Fibroblast of villous mesenchyme (primary cell): ENCODE measurements at regions not wholly inside any gene's neighbourhood (a gene's known extent, or its start where the extent isn't known, plus 50 kb on each side); places are given as distances from the start of the nearest gene placed in this dataset.
"Not testable (repeated sequence)": the region's sequence is repeated elsewhere in the genome, so short reads cannot be mapped to it uniquely, and the experiment has no call there.

Source experiments
- DNase-seq: peaks from one replicate; pipeline ENCODE4 v3.0.0-alpha.2; 2010; ENCODE audit warnings: low read depth
- H3K4me3 ChIP-seq: 2 replicates; pipeline ENCODE4 v1.5.1; 2011; ENCODE audit warnings: low read depth, mild to moderate bottlenecking, low read length
- TF ChIP-seq, protein P1 (sequence below): IDR thresholded peaks from 2 replicates; pipeline ENCODE4 v1.5.1; 2012; ENCODE audit warnings: low read depth, mild to moderate bottlenecking, low read length; ENCODE audit not compliant: insufficient read depth

DNA sequence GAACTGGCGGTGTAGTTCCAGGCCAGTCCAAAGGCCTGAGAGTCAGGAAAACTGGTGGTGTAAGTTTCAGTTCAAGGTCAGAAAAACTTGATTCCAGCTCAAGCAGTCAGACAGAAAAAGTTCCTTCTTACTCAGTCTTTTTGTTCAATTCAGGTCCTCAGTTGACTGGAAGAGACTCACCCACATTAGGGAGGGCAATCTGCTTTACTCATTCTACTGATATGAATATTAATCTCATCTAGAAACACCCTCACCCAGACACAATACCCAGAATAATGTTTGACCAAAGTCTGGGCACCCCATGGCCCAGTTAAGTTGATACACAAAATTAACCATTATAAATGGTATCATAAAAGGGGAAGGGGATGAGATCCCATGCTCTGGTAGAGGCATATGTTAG is 50.1 kb upstream of the LTA4H start:
- no peak overlapping the region for H3K4me3 ChIP-seq
- TF ChIP-seq, protein P1, sequence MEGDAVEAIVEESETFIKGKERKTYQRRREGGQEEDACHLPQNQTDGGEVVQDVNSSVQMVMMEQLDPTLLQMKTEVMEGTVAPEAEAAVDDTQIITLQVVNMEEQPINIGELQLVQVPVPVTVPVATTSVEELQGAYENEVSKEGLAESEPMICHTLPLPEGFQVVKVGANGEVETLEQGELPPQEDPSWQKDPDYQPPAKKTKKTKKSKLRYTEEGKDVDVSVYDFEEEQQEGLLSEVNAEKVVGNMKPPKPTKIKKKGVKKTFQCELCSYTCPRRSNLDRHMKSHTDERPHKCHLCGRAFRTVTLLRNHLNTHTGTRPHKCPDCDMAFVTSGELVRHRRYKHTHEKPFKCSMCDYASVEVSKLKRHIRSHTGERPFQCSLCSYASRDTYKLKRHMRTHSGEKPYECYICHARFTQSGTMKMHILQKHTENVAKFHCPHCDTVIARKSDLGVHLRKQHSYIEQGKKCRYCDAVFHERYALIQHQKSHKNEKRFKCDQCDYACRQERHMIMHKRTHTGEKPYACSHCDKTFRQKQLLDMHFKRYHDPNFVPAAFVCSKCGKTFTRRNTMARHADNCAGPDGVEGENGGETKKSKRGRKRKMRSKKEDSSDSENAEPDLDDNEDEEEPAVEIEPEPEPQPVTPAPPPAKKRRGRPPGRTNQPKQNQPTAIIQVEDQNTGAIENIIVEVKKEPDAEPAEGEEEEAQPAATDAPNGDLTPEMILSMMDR, result no peak
- no peak for DNase-seq

DNA sequence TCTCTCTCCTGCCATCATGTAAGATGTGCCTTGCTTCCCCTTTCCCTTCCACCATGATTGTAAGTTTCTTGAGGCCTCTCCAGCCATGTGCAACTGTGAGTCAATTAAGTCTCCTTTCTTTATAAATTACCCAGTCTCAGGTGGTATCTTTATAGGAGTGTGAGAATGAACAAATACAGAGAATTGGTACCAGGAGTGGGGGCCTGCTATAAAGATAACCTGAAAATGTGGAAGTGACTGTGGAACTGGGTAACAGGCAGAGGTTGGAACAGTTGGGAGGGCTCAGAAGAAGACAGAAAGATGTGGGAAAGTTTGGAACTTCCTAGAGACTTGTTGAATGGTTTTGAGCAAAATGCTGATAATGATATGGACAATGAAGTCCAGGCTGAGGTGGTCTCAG is 50.8 kb upstream of the LTA4H start:
- H3K4me3 ChIP-seq, DNase-seq: not testable (repeated sequence)

DNA sequence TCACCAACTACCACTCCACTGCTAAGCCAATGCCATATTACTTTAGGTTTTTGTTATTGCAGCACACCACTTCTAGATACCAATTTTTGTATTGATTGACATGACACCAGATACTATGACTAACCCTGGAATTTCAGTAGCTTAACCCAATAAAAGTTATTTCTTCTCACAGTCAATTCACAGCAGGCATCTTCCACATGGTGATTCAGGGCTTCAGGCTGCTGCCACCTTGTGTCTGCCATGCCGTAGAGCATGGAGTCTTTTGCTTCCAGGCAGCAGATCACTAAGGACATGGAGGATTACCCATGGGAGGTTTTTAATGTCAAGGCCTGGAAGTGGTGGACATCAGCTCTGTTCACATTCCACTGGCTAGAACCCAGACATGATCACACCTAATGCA is 56.4 kb upstream of the LTA4H start:
- TF ChIP-seq, protein P1, result no peak
- H3K4me3 ChIP-seq, result no peak overlapping the region
- no peak for DNase-seq

DNA sequence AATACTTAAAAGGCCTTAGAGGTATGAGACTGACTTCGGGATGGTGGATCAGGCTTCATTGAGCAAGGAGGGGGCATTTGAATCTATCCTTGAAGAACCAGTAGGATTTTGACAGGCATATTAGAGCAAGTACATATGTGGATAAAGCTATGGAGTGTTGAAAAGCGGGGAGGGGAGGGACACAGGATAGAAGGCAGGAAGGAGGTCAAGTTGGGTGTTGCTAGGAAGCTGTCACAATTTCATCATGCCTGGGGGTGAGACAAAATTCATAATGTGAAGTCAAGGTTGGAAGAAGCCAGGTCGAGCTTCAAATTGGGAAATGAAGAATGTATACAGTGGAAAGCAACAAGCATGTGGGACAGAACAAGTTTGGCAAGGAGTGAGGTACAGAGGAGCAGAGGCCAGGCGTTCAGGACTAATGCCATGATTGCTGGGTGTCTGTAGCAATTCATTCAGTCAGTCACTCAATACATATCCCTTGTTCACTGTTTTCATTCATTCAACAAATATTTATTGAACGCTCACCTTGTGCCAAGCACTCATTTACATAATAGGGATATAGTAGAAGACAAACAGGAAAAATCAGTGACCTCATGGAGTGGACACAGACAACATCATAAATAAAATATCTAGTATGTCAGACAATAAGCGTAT is 58.3 kb upstream of the LTA4H start:
- TF ChIP-seq, protein P1, result no peak
- no peak for DNase-seq

DNA sequence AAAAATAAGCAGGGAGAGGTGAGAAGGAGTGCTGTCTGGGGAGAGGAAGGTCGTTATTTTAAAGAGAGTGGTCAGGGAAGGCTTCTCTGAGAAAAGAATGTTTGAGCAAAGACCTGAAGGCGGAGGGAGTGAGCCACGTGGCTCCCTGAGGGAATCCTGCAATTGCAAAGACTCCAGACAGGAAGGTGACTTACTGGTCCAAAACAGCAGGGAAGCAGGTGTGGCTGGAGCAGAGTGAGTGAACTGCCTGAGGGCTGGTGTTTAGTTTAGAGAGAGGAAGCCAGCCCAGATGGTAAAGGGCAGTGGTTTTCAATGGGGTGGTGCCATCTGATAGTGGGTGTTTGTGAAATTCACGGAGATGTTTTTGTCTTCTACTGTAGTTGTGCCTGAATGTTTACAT is 58.8 kb upstream of the LTA4H start:
- no peak for DNase-seq
- TF ChIP-seq, protein P1, result no peak
- H3K4me3 ChIP-seq, result no peak overlapping the region

More for the DNA sequence above, 58.3 kb upstream of the LTA4H start:
- H3K4me3 ChIP-seq, result no peak overlapping the region

DNA sequence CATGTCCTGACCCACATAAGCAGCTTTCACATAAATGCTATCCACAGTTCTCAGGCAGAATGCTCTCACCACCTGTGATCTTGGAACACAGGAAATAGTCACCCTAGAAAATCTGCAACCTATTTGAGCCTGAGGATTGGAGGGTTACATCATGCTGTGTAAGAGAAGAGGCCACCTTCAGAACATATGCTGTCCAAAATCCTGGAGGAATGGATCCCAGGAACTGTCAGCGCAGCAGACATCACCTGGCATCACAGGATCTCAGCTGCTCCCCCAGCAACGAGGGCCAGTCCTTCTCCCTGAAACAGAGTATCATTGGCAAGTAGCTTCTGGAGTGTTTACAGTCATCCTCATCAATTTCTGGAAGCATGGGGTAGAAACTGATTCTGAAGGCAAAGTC is 63.2 kb upstream of the LTA4H start:
- no peak overlapping the region for H3K4me3 ChIP-seq
- TF ChIP-seq, protein P1, result no peak
- DNase-seq, result no peak

DNA sequence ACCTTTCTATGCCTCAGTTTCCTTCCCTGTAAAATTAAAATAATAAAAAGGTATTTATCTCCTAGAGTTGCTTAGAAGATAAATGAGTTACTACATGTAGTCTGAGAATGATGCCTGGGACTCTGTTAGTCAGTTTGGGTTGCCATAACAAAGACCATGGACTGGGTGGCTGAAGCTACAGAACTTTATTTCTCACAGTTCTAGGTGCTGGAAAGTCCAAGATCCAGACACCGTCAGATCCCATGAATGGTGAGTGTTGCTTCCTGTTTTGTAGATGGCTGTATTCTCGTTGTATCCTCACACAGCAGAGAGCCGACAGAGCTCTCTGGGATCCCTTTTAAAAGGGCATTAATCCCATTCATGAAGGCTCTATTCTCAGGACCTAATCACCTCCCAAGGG is 64.0 kb upstream of the LTA4H start:
- no peak for DNase-seq
- no peak overlapping the region for H3K4me3 ChIP-seq
- TF ChIP-seq, protein P1, result no peak
